ENCODE measurements at regions not wholly inside any gene's neighbourhood (a gene's known extent, or its start where the extent isn't known, plus 50 kb on each side); places are given as distances from the start of the nearest gene placed in this dataset.

- Histone ChIP-seq H3K27me3 (ENCODE audit: control insufficient read depth, insufficient read depth, low read length) (no peaks in the 10 kb centered on the region), H3K4me3 (ENCODE audit: low read depth, low read length) (no peak overlapping the region), H3K36me3 (ENCODE audit: control insufficient read depth, insufficient read depth, low read length) (no peaks in the 10 kb centered on the region)
- FAIRE-seq (no peak), DNase-seq (ENCODE audit: low read depth) (no peak)
- no peak for TF ChIP-seq CTCF (IDR thresholded peaks at IDR 0.05; ENCODE audit: insufficient read depth, low read length, severe bottlenecking)
Observed at GRCh38 chr5:57332361-57332760, 150.2 kb downstream of the ACTBL2 start.

- Histone ChIP-seq H3K4me3 (ENCODE audit: low read depth, low read length) (no peak overlapping the region), H3K27me3 (ENCODE audit: control insufficient read depth, insufficient read depth, low read length) (no peaks in the 10 kb centered on the region), H3K36me3 (ENCODE audit: control insufficient read depth, insufficient read depth, low read length) (no peaks in the 10 kb centered on the region)
- TF ChIP-seq CTCF (IDR thresholded peaks at IDR 0.05; ENCODE audit: insufficient read depth, low read length, severe bottlenecking): no peak
- DNase-seq (ENCODE audit: low read depth): peak; percentile 99
- FAIRE-seq: peak; percentile 99
Observed at GRCh38 chr5:57327561-57328367, 153.9 kb downstream of the GPBP1 start.

GRCh38 chr5:57325678-57326397, 152.0 kb downstream of the GPBP1 start:
- no peak for FAIRE-seq
- Histone ChIP-seq H3K4me3 (ENCODE audit: low read depth, low read length) (no peak overlapping the region), H3K27me3 (ENCODE audit: control insufficient read depth, insufficient read depth, low read length) (no peaks in the 10 kb centered on the region), H3K36me3 (ENCODE audit: control insufficient read depth, insufficient read depth, low read length) (no peaks in the 10 kb centered on the region)
- TF ChIP-seq CTCF (IDR thresholded peaks at IDR 0.05; ENCODE audit: insufficient read depth, low read length, severe bottlenecking): no peak
- no peak for DNase-seq (ENCODE audit: low read depth)

DNA sequence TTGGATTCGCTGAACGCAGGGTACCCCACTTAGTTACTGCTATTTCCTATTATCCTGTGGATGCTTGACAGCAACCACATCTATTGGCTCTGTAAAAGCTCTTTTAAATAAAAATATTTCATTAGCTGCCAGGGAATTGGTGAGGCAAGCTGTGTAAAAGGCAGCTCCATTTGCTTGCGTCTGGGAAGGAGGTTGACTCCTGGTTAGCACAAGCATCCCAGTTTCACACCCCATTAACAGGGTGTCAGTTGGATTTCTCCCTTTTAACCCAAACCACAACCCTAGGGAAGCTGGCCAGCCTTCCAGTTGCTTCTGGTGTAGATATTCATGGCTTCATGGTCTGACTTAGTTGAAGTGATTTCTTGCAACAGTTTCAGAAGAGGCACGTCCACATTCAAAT, 151.0 kb downstream of the GPBP1 start:
- no peak for TF ChIP-seq CTCF (IDR thresholded peaks at IDR 0.05; ENCODE audit: insufficient read depth, low read length, severe bottlenecking)
- Histone ChIP-seq H3K4me3 (ENCODE audit: low read depth, low read length) (no peak overlapping the region), H3K27me3 (ENCODE audit: control insufficient read depth, insufficient read depth, low read length) (no peaks in the 10 kb centered on the region), H3K36me3 (ENCODE audit: control insufficient read depth, insufficient read depth, low read length) (no peaks in the 10 kb centered on the region)
- DNase-seq (ENCODE audit: low read depth) (no peak), FAIRE-seq (no peak)

DNA sequence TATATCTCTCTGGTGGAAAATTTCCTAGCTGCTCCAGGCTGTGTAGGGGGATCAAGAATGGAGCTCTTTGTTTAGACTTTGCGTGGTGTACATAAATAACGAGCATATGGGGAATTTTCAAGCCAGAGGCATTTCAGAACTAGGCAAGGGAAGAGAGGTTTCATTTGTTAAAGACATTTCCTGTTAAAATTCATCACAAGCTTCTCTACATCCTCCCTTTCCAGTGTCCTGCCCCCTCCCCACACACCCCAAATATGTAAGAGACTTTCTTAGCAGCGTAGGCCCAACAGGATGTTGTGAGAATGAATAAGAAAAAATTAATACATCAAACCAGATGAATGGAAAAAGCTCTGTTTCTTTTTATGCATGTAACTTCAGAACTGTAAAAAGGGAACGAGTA, 150.3 kb downstream of the GPBP1 start:
- Histone ChIP-seq H3K4me3 (ENCODE audit: low read depth, low read length) (no peak overlapping the region), H3K27me3 (ENCODE audit: control insufficient read depth, insufficient read depth, low read length) (no peaks in the 10 kb centered on the region), H3K36me3 (ENCODE audit: control insufficient read depth, insufficient read depth, low read length) (no peaks in the 10 kb centered on the region)
- DNase-seq (ENCODE audit: low read depth) (no peak), FAIRE-seq (no peak)
- no peak for TF ChIP-seq CTCF (IDR thresholded peaks at IDR 0.05; ENCODE audit: insufficient read depth, low read length, severe bottlenecking)

Data from bronchial epithelial cell (primary cell).